ENCODE measurements at regions not wholly inside any gene's neighbourhood (a gene's known extent, or its start where the extent isn't known, plus 50 kb on each side); places are given as distances from the start of the nearest gene placed in this dataset.

- no peak overlapping the region for H3K4me3 ChIP-seq
- no peaks in the 10 kb centered on the region for H3K36me3 ChIP-seq
- TF ChIP-seq CTCF (IDR thresholded peaks at IDR 0.05; ENCODE audit: low read depth, low read length): no peak
- DNase-seq (ENCODE audit: low read depth in 1 of 2, low spot score in 1 of 2): no peak
- no peaks in the 10 kb centered on the region for H3K27me3 ChIP-seq
- no peak overlapping the region for H3K27ac ChIP-seq
- peaks cover 7% of the 10 kb centered on the region for H3K4me1 ChIP-seq (ENCODE audit: low read depth)
- H3K9me3 ChIP-seq (ENCODE audit: low read depth): no peaks in the 10 kb centered on the region
Measured at GRCh38 chr15:67011617-67012005, 53.8 kb upstream of the SMAD3 start.

GRCh38 chr15:67013696-67014095 lies 51.7 kb upstream of the SMAD3 start:
- H3K4me3 ChIP-seq: no peak overlapping the region
- no peak for TF ChIP-seq CTCF (IDR thresholded peaks at IDR 0.05; ENCODE audit: low read depth, low read length)
- H3K4me1 ChIP-seq (ENCODE audit: low read depth): no peaks in the 10 kb centered on the region
- H3K36me3 ChIP-seq: no peaks in the 10 kb centered on the region
- no peaks in the 10 kb centered on the region for H3K27me3 ChIP-seq
- no peaks in the 10 kb centered on the region for H3K9me3 ChIP-seq (ENCODE audit: low read depth)
- H3K27ac ChIP-seq: no peak overlapping the region
- DNase-seq (ENCODE audit: low read depth in 1 of 2, low spot score in 1 of 2): peak in 1 of 2 donors; percentile 72
